Gastrocnemius medialis (tissue), 4 donors: ENCODE measurements at regions not wholly inside any gene's neighbourhood (a gene's known extent, or its start where the extent isn't known, plus 50 kb on each side); places are given as distances from the start of the nearest gene placed in this dataset.

Experiments used
- ATAC-seq, 2 donors: fragments of 150-250 bp; one replicate each; pipeline ENCODE4 v1.9.1; 2016
- DNase-seq, 2 donors: peaks; one replicate each; pipeline ENCODE4 v3.0.0-alpha.2; 2019
- H3K27ac ChIP-seq, 4 donors: fragments of 200-600 bp; sonication (generic); 1 replicate in 1 of 4; 2 replicates in 3 of 4; pipeline ENCODE4 v1.5.1; 2016 to 2018; ENCODE audit warnings: mild to moderate bottlenecking in 2 of 4, moderate library complexity in 1 of 4
- H3K27me3 ChIP-seq, 3 donors: fragments of 200-600 bp; sonication (generic) in 2 of 3; 1 replicate in 1 of 3; 2 replicates in 2 of 3; pipeline versions ENCODE4 v1.5.1 to v1.6.0; 2016 to 2019; ENCODE audit warnings: mild to moderate bottlenecking in 1 of 3, moderate library complexity in 1 of 3
- H3K36me3 ChIP-seq, 2 donors: fragments of 200-600 bp; sonication (generic) in 1 of 2; one replicate each; pipeline ENCODE4 v1.5.1; 2017 to 2018
- H3K4me1 ChIP-seq, 2 donors: fragments of 200-600 bp; sonication (generic) in 1 of 2; one replicate each; pipeline ENCODE4 v1.5.1; 2016 to 2017; ENCODE audit warnings: mild to moderate bottlenecking in 2 of 2
- H3K4me3 ChIP-seq, 4 donors: fragments of 200-600 bp; sonication (generic) in 3 of 4; 1 replicate in 1 of 4; 2 replicates in 3 of 4; pipeline ENCODE4 v1.5.1; 2016 to 2019; ENCODE audit warnings: mild to moderate bottlenecking in 2 of 4
- H3K9me3 ChIP-seq, 3 donors: fragments of 200-600 bp; sonication (generic) in 2 of 3; 1 replicate in 1 of 3; 2 replicates in 2 of 3; pipeline ENCODE4 v1.5.1; 2016 to 2019
- CTCF ChIP-seq, 5 experiments: fragments of 450-650 bp in 3 of 5; fragments of 200-600 bp in 2 of 5; sonication (generic) in 2 of 5; IDR thresholded peaks in 4 of 5; conservative IDR thresholded peaks in 1 of 5; 1 replicate in 4 of 5; 2 replicates in 1 of 5; pipeline ENCODE4 v1.5.1; 2016 to 2019; ENCODE audit warnings: antibody characterized with exemption in 5 of 5, mild to moderate bottlenecking in 3 of 5, moderate library complexity in 3 of 5
- POLR2A ChIP-seq, 2 donors: fragments of 450-650 bp; IDR thresholded peaks; one replicate each; pipeline ENCODE4 v1.6.1; 2017; ENCODE audit warnings: antibody characterized with exemption in 2 of 2, mild to moderate bottlenecking in 2 of 2, moderate library complexity in 2 of 2
- in situ Hi-C, 4 donors: fragments of 200-750 bp; cut with MboI; loops; one replicate each; pipeline versions ENCODE4 v1.15.0 to v1.8.0; 2017; ENCODE audit warnings: low sequenced_read_pairs in 4 of 4
- intact Hi-C: fragments of 100-400 bp; cut with DNase I; formaldehyde crosslinking; loops from one replicate; pipeline ENCODE4 v1.15.1; 2023; ENCODE audit warnings: low total_unique reads

- Histone ChIP-seq H3K27me3 (no peaks in the 10 kb centered on the region), H3K36me3 (no peaks in the 10 kb centered on the region), H3K4me3 (no peak overlapping the region), H3K4me1 (no peaks in the 10 kb centered on the region), H3K9me3 (no peaks in the 10 kb centered on the region), H3K27ac (no peak overlapping the region)
- in situ Hi-C loops: no loop called here
- intact Hi-C loops: no loop called here
- DNase-seq (no peak), ATAC-seq (no peak)
- TF ChIP-seq POLR2A (IDR thresholded peaks at IDR 0.05): no peak
- no peak for TF ChIP-seq CTCF (IDR thresholded peaks at IDR 0.05 in 4 of 5, conservative IDR thresholded peaks at IDR 0.05 in 1 of 5)
Measured at GRCh38 chr12:77131977-77132490, 66.7 kb upstream of the E2F7 start.

GRCh38 chr12:77130193-77130592 is 64.8 kb upstream of the E2F7 start:
- in situ Hi-C loops: no loop called here
- H3K4me3 ChIP-seq: no peak overlapping the region
- H3K9me3 ChIP-seq: no peaks in the 10 kb centered on the region
- DNase-seq (no peak), ATAC-seq (no peak)
- H3K4me1 ChIP-seq: no peaks in the 10 kb centered on the region
- no peak for TF ChIP-seq POLR2A (IDR thresholded peaks at IDR 0.05)
- TF ChIP-seq CTCF (IDR thresholded peaks at IDR 0.05 in 4 of 5, conservative IDR thresholded peaks at IDR 0.05 in 1 of 5): no peak
- no peaks in the 10 kb centered on the region for H3K27me3 ChIP-seq
- H3K27ac ChIP-seq: no peak overlapping the region
- no peaks in the 10 kb centered on the region for H3K36me3 ChIP-seq
- intact Hi-C loops: no loop called here

GRCh38 chr12:77124767-77125166 is 59.4 kb upstream of the E2F7 start:
- in situ Hi-C loops: no loop called here
- H3K4me3 ChIP-seq: no peak overlapping the region
- TF ChIP-seq POLR2A (IDR thresholded peaks at IDR 0.05) (no peak), CTCF (IDR thresholded peaks at IDR 0.05 in 4 of 5, conservative IDR thresholded peaks at IDR 0.05 in 1 of 5) (no peak)
- no peak for DNase-seq
- no peaks in the 10 kb centered on the region for H3K36me3 ChIP-seq
- no peaks in the 10 kb centered on the region for H3K27me3 ChIP-seq
- intact Hi-C loops: no loop called here
- H3K4me1 ChIP-seq: no peaks in the 10 kb centered on the region
- no peaks in the 10 kb centered on the region for H3K9me3 ChIP-seq
- no peak overlapping the region for H3K27ac ChIP-seq
- ATAC-seq: no peak

GRCh38 chr12:77122661-77123060 is 57.3 kb upstream of the E2F7 start:
- in situ Hi-C loops: no loop called here
- Histone ChIP-seq H3K9me3 (no peaks in the 10 kb centered on the region), H3K4me3 (no peak overlapping the region), H3K27me3 (no peaks in the 10 kb centered on the region), H3K4me1 (no peaks in the 10 kb centered on the region), H3K27ac (no peak overlapping the region), H3K36me3 (no peaks in the 10 kb centered on the region)
- TF ChIP-seq CTCF (IDR thresholded peaks at IDR 0.05 in 4 of 5, conservative IDR thresholded peaks at IDR 0.05 in 1 of 5): no peak
- no peak for TF ChIP-seq POLR2A (IDR thresholded peaks at IDR 0.05)
- DNase-seq (no peak), ATAC-seq (no peak)
- intact Hi-C loops: no loop called here

- intact Hi-C loops: no loop called here
- no peaks in the 10 kb centered on the region for H3K27me3 ChIP-seq
- DNase-seq (no peak), ATAC-seq (no peak)
- no peak overlapping the region for H3K4me3 ChIP-seq
- no peak for TF ChIP-seq CTCF (IDR thresholded peaks at IDR 0.05 in 4 of 5, conservative IDR thresholded peaks at IDR 0.05 in 1 of 5)
- H3K9me3 ChIP-seq: no peaks in the 10 kb centered on the region
- H3K27ac ChIP-seq: no peak overlapping the region
- H3K36me3 ChIP-seq: no peaks in the 10 kb centered on the region
- H3K4me1 ChIP-seq: no peaks in the 10 kb centered on the region
- in situ Hi-C loops: no loop called here
Measured at GRCh38 chr12:77122236-77122635, 56.9 kb upstream of the E2F7 start.
